ENCODE measurements at regions not wholly inside any gene's neighbourhood (a gene's known extent, or its start where the extent isn't known, plus 50 kb on each side); places are given as distances from the start of the nearest gene placed in this dataset.

DNA sequence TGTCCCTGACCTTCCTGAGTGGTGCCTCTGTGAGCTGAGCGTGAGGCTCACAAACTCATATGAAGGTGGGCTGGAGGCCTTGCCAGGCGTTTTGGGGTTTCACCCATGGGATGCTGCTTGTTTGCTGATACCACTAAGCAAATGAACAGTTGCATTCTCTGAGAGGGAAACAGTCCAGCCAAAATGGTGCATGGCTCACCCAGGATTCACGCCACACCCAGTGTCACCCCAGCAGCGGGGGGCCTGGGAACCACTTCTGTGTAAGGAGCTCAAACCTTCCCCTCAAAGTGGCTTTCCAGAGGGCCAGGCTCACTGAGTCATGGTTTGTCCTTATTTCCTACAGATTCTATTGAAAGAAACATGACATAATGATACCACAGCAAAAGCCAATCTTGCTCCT, 928.1 kb downstream of the TBC1D22A start:
- 71 to 90% (median 85%) methylated on average over 4 of the region's 4 CpGs for WGBS, 3 donors
- DNase-seq = no peak
- Histone ChIP-seq H3K36me3 (no peaks in the 10 kb centered on the region), H3K4me1 (ENCODE audit: insufficient read depth) (no peaks in the 10 kb centered on the region), H3K27ac (no peak overlapping the region), H3K9me3 (no peaks in the 10 kb centered on the region), H3K4me3 (no peak overlapping the region), H3K27me3 (no peaks in the 10 kb centered on the region)
- intact Hi-C loops (cut with DNase I) = no loop called here
- TF ChIP-seq, protein P1, sequence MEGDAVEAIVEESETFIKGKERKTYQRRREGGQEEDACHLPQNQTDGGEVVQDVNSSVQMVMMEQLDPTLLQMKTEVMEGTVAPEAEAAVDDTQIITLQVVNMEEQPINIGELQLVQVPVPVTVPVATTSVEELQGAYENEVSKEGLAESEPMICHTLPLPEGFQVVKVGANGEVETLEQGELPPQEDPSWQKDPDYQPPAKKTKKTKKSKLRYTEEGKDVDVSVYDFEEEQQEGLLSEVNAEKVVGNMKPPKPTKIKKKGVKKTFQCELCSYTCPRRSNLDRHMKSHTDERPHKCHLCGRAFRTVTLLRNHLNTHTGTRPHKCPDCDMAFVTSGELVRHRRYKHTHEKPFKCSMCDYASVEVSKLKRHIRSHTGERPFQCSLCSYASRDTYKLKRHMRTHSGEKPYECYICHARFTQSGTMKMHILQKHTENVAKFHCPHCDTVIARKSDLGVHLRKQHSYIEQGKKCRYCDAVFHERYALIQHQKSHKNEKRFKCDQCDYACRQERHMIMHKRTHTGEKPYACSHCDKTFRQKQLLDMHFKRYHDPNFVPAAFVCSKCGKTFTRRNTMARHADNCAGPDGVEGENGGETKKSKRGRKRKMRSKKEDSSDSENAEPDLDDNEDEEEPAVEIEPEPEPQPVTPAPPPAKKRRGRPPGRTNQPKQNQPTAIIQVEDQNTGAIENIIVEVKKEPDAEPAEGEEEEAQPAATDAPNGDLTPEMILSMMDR (IDR thresholded peaks at IDR 0.05) = no peak
- no peak for TF ChIP-seq EP300 (IDR thresholded peaks at IDR 0.05)
- TF ChIP-seq POLR2A (IDR thresholded peaks at IDR 0.05) = no peak

DNA sequence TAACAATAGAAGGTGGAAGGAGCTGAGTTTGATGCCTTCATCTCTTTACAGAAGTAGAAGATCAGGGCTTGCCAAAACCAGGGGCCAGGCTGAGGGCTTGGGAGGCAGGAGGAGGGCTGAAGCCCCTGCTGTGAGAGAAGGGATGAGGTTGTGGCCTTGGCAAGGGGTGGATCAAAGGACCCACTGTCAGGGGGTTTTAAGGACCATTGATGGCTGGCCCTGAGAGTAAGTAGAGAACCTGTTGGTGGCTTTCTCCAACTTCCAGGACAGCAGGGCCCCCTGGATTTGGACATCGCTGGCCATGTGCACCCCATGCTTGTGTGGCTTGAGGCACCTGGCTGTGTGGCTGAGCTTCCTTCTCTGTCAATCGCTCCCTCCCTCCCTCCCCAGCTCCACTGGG, 927.7 kb downstream of the TBC1D22A start:
- WGBS, 3 donors = 93 to 95% (median 95%) methylated on average over 2 of the region's 2 CpGs
- Histone ChIP-seq H3K4me1 (ENCODE audit: insufficient read depth) (no peaks in the 10 kb centered on the region), H3K9me3 (no peaks in the 10 kb centered on the region), H3K36me3 (no peaks in the 10 kb centered on the region), H3K27me3 (no peaks in the 10 kb centered on the region), H3K4me3 (no peak overlapping the region), H3K27ac (no peak overlapping the region)
- TF ChIP-seq POLR2A (IDR thresholded peaks at IDR 0.05) (no peak), EP300 (IDR thresholded peaks at IDR 0.05) (no peak)
- TF ChIP-seq, protein P1 (IDR thresholded peaks at IDR 0.05) = no peak
- no peak for DNase-seq
- intact Hi-C loops (cut with DNase I) = no loop called here

DNA sequence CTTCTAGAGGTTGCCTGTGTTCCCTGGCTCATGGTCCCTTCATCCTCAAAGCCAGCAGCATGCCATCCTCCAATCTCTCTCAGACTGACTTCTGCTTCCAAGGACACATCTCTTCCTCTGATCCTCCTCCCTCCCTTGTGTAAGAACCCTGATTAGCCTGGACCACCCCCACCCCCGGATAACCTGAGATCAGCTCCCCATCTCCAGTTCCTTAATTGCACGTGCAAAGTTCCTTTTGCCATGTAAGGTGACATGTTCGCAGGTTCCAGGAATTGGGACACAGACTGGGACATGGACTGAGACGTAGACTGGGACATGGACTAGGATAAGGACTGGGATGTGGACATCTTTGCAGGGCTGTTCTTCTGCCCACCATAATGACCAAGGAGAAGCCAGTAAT, 925.3 kb downstream of the TBC1D22A start:
- 84 to 97% (median 88%) methylated on average over 4 of the region's 4 CpGs for WGBS, 3 donors
- Histone ChIP-seq H3K27ac (no peak overlapping the region), H3K4me3 (no peak overlapping the region), H3K4me1 (ENCODE audit: insufficient read depth) (no peaks in the 10 kb centered on the region), H3K27me3 (no peaks in the 10 kb centered on the region), H3K9me3 (no peaks in the 10 kb centered on the region), H3K36me3 (no peaks in the 10 kb centered on the region)
- DNase-seq = no peak
- intact Hi-C loops (cut with DNase I) = no loop called here
- TF ChIP-seq EP300 (IDR thresholded peaks at IDR 0.05) = no peak
- no peak for TF ChIP-seq POLR2A (IDR thresholded peaks at IDR 0.05)
- TF ChIP-seq, protein P1 (IDR thresholded peaks at IDR 0.05) = no peak

DNA sequence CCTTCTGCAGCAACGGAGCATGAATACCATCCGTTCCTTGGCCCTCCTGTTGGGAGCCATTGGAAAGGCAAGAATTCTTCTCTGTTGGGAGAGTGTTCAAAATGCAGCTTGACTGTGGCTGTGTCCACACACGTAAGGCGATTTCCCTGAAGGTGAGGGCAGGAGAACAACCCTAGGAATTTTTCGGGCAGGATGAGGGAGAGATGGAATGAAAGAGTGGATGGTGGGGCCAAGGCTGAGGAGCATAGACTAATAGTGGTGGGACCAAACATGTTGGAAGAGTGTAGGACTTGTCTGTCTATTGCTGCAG, 924.9 kb downstream of the TBC1D22A start:
- no peak overlapping the region for H3K27ac ChIP-seq
- H3K9me3 ChIP-seq = no peaks in the 10 kb centered on the region
- TF ChIP-seq POLR2A (IDR thresholded peaks at IDR 0.05) = no peak
- TF ChIP-seq, protein P1 (IDR thresholded peaks at IDR 0.05) = no peak
- TF ChIP-seq EP300 (IDR thresholded peaks at IDR 0.05) = no peak
- no peak overlapping the region for H3K4me3 ChIP-seq
- intact Hi-C loops (cut with DNase I) = no loop called here
- no peaks in the 10 kb centered on the region for H3K27me3 ChIP-seq
- H3K36me3 ChIP-seq = no peaks in the 10 kb centered on the region
- no peak for DNase-seq
- H3K4me1 ChIP-seq (ENCODE audit: insufficient read depth) = no peaks in the 10 kb centered on the region
- 86 to 92% (median 88%) methylated on average over 5 of the region's 5 CpGs for WGBS, 3 donors
